B cell (primary cell): ENCODE measurements at regions not wholly inside any gene's neighbourhood (a gene's known extent, or its start where the extent isn't known, plus 50 kb on each side); places are given as distances from the start of the nearest gene placed in this dataset.

Experiments used
- CTCF ChIP-seq: fragments of 200-600 bp; IDR thresholded peaks from one replicate; pipeline ENCODE4 v1.8.0; 2022; ENCODE audit warnings: antibody characterized with exemption, mild to moderate bottlenecking
- EZH2 ChIP-seq: IDR thresholded peaks from 2 replicates; pipeline ENCODE4 v1.6.1; 2012; ENCODE audit warnings: borderline replicate concordance, low read depth, mild to moderate bottlenecking, moderate library complexity, low read length; ENCODE audit not compliant: insufficient read depth, poor library complexity, severe bottlenecking

- no peak for TF ChIP-seq CTCF
- TF ChIP-seq EZH2 = no peak
These were observed 91.7 kb upstream of the ANKRD10 start for GRCh38 chr13:111006506-111007031.
